Activated CD8-positive, alpha-beta memory T cell treated with anti-CD3 and anti-CD28 coated beads for 24 hours (primary cell): ENCODE measurements at regions not wholly inside any gene's neighbourhood (a gene's known extent, or its start where the extent isn't known, plus 50 kb on each side); places are given as distances from the start of the nearest gene placed in this dataset.

Source experiments
- DNase-seq: peaks from one replicate; pipeline ENCODE4 v3.0.0-alpha.2; 2020

GRCh38 chr10:10821926-10822325 lies 195.7 kb upstream of the CELF2 start:
- DNase-seq, result no peak

- DNase-seq, result no peak
Measured at GRCh38 chr10:10824591-10825148, 193.0 kb upstream of the CELF2 start.

GRCh38 chr10:10826125-10826524 lies 191.5 kb upstream of the CELF2 start:
- DNase-seq, result no peak

DNA sequence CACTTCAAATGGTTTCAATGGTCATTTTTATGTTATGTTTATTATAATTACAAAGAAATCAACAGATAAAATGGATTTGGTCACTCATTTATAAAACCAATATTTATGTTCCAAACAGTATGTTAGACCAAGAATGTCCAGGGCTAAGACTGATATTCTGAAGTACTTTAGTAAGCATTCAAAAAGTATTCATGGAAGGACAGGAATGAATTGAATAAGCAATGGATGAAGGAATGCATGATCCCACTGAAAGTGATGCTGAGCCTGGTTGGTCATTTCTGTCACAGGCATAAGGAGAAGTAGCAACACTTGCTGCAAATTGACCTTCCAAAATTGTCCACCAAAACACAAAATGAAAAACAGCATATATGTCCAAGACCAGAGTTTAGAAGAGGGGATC lies 189.0 kb upstream of the CELF2 start:
- DNase-seq, result no peak

DNA sequence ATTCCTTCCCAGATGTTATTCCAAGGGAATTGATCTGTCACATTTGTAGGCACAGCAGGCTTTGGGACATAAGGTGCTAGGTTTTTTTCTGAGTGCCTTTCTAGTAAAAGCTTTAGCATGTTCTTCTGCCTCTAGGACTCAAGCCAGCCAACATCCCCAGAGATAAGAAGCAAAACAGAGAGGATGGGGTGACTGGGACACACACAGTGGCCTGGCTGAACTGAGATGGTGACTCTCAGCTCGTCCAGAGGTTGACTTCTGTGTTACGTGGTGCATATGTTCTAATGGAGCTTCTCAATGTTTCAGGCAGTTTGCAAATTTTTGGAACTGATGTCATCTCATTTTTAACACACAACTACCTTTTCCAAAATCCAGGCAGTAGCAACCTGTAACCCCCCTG lies 188.1 kb upstream of the CELF2 start:
- DNase-seq, result no peak

- no peak for DNase-seq
Measured at GRCh38 chr10:10830293-10830986, 187.2 kb upstream of the CELF2 start.

GRCh38 chr10:10831085-10831484 lies 186.6 kb upstream of the CELF2 start:
- no peak for DNase-seq

- no peak for DNase-seq
Measured at GRCh38 chr10:10833955-10834354, 183.7 kb upstream of the CELF2 start.

- no peak for DNase-seq
Measured at GRCh38 chr10:10844251-10844650, 173.4 kb upstream of the CELF2 start.

- no peak for DNase-seq
Measured at GRCh38 chr10:10845185-10845584, 172.5 kb upstream of the CELF2 start.

- no peak for DNase-seq
Measured at GRCh38 chr10:10845826-10846503, 171.7 kb upstream of the CELF2 start.

GRCh38 chr10:10846504-10846900 lies 171.2 kb upstream of the CELF2 start:
- no peak for DNase-seq

- no peak for DNase-seq
Measured at GRCh38 chr10:10847387-10847786, 170.3 kb upstream of the CELF2 start.

GRCh38 chr10:10848488-10849111 lies 169.1 kb upstream of the CELF2 start:
- DNase-seq, result no peak

GRCh38 chr10:10849306-10849705 lies 168.4 kb upstream of the CELF2 start:
- no peak for DNase-seq

GRCh38 chr10:10850214-10850613 lies 167.5 kb upstream of the CELF2 start:
- DNase-seq, result no peak

DNA sequence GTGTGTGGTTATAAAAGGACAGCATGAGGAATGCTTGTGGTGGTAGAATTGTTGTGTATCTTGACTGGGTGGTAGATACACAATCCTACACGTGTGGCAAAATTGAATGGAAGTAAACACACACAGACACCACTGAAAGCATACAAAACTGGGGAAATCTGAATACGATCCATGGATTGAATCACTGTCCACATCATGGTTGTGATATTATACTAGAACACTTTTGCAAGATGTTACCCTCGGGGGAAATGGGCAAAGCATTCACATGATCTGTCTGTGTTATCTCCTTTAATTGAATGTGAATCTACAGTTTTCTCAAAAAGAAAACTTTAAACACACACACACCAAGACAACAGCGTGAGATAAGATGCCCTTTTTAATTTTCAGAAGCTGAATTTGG lies 165.2 kb upstream of the CELF2 start:
- no peak for DNase-seq

DNA sequence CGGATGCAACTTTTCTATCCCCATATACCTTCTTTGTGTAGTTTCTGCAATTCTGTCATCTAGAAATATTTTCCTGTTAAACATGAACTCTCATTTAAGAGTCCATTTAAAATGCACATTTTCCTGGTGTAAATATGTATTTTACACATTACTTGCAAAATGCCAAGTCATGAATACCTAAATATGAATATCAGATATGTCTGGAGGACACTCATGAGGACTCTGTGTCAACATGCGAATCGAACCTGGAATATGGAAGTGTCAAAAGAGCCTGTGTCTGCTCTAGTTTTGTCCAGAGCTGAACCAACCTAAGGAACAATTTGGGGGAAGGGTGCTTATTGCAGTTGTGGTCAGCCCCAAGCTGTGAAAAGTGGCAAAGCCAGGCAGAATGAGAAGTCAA lies 163.7 kb upstream of the CELF2 start:
- no peak for DNase-seq

DNA sequence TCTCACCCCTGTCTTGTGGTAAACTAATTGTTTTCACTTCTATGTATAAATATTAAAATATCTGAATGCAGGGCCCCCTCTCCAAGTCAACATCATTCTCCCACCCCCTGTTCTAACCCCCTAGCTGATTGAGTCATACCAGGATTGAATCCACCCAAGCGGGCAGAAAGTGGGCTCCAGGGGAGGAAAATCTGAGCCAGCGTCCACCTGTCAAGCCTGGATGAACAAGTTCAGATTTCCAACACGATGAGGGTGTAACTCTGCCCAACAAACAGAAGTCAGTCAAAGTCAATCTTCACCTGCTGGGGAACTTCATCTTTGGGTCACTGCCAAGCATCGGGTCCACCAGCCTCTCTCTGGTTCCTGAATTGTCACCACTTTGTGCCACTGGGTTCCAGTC lies 162.9 kb upstream of the CELF2 start:
- no peak for DNase-seq

DNA sequence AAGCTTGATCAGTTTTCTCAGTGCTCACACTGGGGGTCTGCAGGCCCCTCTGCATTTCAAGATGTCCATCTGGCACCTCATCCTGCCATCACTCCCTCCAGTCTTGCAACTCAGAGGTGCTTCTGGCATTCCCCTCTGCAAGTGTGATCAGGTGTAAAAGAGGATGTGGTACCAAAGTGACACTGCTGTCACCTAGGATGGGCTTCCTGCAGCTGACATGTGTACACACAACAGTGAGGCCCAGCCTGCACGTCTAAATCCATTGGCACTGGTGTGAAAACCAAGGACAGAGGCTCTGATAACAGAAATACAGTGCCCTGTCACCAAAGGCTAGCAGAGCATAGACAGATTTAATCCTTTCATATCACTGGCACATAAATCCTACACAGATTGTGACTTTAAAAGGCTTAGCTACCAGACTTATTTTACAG lies 162.5 kb upstream of the CELF2 start:
- no peak for DNase-seq

DNA sequence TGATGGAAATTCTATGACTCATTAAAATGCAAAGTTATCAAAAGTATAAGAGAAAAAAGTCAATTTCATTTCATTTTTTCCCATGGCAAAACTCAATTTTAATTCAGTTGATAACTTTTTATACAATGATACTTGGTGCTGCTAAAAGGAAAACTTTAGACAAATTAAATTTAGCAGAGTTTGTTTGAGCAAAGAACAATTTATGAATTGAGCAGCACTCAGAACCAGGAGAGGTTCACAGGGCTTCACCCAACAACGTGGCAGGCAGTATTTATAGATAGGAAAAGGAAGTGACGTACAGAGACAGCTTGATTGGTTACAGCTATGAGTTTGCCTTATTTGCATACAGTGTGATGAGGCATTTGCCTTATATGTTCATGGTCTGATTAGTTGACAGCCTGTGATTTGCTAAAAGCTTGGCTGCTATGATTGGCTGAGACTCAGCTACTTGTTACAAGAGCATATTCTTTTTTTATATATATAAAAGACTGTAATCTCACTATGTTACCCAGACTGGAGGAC lies 157.2 kb upstream of the CELF2 start:
- no peak for DNase-seq

- DNase-seq, result no peak
Measured at GRCh38 chr10:10865303-10865702, 152.4 kb upstream of the CELF2 start.

GRCh38 chr10:10865913-10866312 lies 151.8 kb upstream of the CELF2 start:
- DNase-seq, result no peak

GRCh38 chr10:10869592-10869991 lies 148.1 kb upstream of the CELF2 start:
- DNase-seq, result no peak
